Raji (cell line): ENCODE measurements at regions not wholly inside any gene's neighbourhood (a gene's known extent, or its start where the extent isn't known, plus 50 kb on each side); places are given as distances from the start of the nearest gene placed in this dataset.

Experiments
- POLR2A ChIP-seq: IDR thresholded peaks from 2 replicates; pipeline ENCODE4 v1.6.1; 2011; ENCODE audit warnings: low read depth, low read length, control low read depth; ENCODE audit not compliant: insufficient read depth

GRCh38 chr9:2354856-2355696 lies 266.5 kb upstream of the VLDLR start:
- no peak for TF ChIP-seq POLR2A

DNA sequence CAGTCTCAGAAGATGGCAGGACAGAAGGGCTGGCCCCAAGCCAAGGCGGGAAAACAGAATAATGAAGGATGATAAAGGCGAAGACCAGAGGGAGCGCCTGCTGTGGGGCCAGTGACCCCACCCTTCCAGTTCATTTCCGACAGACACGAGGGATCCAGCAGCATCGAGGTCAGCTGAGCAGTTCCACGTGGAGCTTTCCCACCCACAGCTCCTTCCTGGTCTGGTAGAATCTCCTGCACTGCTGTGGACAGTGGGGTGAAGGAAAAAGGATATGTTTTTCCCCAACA lies 265.9 kb upstream of the VLDLR start:
- no peak for TF ChIP-seq POLR2A

- no peak for TF ChIP-seq POLR2A
Measured at GRCh38 chr9:2356041-2356790, 265.4 kb upstream of the VLDLR start.

GRCh38 chr9:2359891-2360471 lies 261.6 kb upstream of the VLDLR start:
- TF ChIP-seq POLR2A, result no peak

DNA sequence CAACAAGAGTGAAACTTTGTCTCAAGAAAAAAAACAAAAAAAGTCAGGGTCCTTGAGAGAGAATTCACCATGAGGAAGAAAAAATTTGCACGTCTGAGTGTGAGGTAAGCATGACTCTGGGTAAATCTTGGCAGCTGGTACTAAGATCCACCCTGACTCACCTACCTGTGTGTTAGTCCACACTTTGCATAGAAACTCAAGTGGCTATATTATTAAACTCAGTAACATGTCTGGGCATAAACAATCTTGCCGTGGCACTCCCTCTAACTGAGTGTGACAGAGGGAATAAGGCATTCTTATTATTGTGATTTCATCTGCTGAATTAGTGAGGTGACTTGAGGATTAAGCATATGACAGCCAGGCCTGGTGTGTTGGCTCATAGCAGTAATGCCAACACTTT lies 259.4 kb upstream of the VLDLR start:
- TF ChIP-seq POLR2A, result no peak

DNA sequence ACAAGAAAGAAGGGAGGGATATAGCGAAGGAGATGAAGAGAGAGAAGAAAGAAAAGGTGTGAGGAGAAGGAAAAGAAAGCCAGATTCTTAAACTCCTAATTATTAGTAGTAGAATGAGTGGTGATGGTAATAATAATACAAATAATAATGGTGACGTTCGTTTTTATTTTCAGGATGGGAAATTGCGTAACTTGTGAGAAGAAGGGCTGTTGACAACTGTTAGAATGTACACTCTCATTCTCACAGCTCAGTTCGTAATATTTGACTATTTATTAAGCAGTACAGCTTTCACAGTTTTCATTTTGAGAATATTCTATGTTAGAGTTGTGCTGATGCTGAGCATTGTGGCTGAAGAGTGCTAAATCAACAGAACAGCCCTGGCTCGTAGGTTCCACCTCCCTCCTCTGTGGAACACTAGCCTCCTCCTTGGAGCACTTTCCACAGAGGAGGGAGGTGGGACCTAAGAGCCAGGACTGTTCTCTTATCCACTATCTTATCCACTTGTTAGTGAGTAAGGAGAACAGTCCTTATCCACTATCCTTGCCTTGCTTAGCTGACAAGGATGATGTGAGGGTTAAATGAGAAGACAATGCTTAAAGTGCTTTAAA lies 258.3 kb upstream of the VLDLR start:
- no peak for TF ChIP-seq POLR2A

GRCh38 chr9:2363781-2364180 lies 257.8 kb upstream of the VLDLR start:
- no peak for TF ChIP-seq POLR2A

DNA sequence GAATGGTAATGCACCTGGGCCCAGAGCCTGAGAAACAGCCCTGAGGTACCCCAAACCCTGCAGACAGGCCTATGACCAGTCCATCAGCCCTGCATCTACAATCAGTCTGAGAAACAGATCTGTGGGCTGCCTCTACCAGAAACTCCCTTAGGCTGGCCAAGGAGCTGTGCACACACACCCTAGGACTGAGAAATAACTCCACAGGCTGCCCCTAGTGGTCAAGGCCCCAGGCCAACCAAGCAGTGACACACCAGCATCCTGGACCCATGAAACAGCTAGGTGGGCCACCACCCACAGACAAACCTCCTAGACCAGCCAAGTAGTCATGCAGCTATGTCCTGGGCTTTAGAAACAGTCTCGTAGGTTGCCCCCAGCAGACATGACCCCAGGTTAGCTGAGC lies 253.6 kb upstream of the VLDLR start:
- TF ChIP-seq POLR2A, result no peak

- TF ChIP-seq POLR2A, result no peak
Measured at GRCh38 chr9:2373648-2374047, 247.9 kb upstream of the VLDLR start.

DNA sequence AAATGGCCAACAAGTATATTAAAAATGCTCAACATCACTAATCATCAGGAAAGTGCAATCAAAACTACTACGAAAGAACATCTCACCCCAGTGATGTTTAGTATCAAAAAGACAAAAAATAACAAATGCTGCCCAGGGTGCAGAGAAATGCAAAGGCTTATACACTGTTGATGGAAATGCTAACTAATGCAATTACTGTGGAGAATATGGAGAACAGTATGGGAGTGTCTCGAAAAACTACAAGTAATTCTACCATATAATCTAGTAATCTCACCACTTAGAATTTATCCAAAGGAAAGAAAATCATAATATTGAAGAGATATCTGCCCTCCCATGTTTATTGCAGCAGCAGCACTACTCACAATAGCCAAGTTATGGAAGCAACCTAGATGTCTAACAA lies 246.5 kb upstream of the VLDLR start:
- no peak for TF ChIP-seq POLR2A

DNA sequence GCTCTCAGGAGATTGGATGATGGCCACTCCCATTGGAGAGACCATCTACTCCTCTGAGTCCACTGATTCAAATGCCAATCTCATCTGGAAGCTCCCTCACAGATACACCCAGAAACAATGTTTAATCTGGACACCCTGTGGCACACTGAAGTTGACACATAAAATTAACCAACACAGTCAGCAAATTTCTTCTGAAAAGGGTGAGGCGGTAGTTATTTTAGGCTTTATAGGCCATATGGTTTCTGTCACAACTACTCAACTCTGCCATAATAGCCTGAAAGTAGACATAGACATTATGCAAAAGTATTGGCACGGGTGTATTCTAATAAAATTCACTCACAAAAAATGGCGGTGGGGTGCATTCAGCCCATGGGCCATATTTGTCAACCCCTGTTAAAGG lies 244.5 kb upstream of the VLDLR start:
- TF ChIP-seq POLR2A, result no peak

DNA sequence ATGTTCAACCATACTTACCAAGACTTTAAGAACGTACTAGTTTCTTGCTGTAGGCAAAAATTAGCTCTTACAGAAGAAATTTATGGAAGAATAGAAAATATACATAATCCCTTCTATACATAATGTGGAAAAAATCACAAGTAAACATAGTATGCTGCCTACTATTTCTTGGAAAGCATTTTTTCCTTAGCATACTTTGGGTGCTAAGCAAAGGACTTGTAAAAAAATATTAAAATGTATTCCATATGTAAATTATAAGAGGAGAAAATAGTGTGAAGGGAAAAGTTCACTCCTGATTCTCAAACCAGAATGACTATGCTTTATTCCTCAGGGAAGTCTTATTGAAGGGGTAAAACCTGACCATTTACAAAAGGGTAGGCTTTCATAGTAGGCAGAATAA lies 243.8 kb upstream of the VLDLR start:
- no peak for TF ChIP-seq POLR2A

DNA sequence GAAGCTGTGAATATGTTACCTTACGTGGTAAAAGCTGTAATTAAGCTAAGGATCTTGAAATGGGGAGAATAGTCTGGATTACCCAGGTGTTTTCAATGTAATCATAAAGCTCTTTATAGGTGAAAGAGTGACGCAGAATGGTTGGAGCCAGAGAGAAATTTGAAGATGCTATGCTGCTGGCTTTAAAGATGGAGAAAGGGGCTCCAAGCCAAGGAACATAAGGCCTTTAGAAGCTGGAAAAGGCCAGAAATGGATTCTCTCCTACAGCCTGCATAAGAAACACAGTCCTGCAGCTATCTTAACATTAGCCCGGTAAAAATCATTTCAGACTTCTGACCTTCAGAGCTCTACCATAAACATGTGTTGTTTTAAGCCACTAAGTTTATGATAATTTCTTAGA lies 243.3 kb upstream of the VLDLR start:
- TF ChIP-seq POLR2A, result no peak

DNA sequence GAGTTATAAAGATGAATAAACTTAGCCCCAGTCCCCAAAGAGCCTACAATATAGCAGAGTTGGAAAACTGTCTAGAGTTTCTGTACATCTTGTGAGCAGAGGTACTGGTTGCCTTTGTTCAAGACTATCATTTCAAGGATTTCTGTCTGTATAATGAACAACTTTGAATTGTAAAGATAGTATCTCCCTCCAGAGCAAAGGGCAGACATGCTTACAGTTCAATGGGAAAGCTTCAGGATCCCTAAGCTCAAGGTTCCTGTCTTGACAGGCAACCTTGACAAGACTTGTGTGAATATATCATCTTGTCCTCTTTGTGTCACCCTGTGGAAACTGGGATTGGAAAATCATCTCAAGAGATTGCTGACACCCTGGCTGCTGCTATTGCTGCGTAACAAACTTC lies 242.8 kb upstream of the VLDLR start:
- no peak for TF ChIP-seq POLR2A

- no peak for TF ChIP-seq POLR2A
Measured at GRCh38 chr9:2384741-2385140, 236.8 kb upstream of the VLDLR start.

DNA sequence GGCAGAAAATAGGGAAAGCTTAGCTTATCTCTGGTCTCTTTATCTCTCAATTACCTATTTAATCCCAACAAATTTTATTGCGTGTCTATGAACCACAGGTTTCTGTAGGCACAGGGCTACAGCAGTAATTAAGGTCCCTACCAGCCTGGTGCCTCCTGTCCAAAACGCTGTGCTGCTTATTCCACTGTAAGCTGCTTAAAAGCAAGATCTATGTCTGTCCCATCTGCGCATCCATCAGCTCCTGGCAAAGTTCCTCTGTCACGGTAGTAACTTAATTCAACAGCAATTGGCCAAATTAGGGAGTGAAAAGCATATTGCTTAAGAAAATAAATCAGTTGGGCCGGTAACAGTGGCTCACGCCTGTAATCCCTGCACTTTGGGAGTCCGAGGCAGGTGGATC lies 235.8 kb upstream of the VLDLR start:
- TF ChIP-seq POLR2A, result no peak

GRCh38 chr9:2386566-2386965 lies 235.0 kb upstream of the VLDLR start:
- TF ChIP-seq POLR2A, result no peak

- no peak for TF ChIP-seq POLR2A
Measured at GRCh38 chr9:2387166-2387565, 234.4 kb upstream of the VLDLR start.
